NOMO-1 treated with DMSO at 0.1 percent for 48 hours (cell line): ENCODE measurements at regions not wholly inside any gene's neighbourhood (a gene's known extent, or its start where the extent isn't known, plus 50 kb on each side); places are given as distances from the start of the nearest gene placed in this dataset.
A peak's percentile ranks its signal among the peaks of the same experiment; 100 is the strongest.
"Not testable (repeated sequence)": the region's sequence is repeated elsewhere in the genome, so short reads cannot be mapped to it uniquely, and the experiment has no call there.

Source experiments
- DNase-seq: peaks from one replicate; lab custom pipeline; 2025; ENCODE audit not compliant: unreplicated experiment; lab: John Stamatoyannopoulos, UW

DNA sequence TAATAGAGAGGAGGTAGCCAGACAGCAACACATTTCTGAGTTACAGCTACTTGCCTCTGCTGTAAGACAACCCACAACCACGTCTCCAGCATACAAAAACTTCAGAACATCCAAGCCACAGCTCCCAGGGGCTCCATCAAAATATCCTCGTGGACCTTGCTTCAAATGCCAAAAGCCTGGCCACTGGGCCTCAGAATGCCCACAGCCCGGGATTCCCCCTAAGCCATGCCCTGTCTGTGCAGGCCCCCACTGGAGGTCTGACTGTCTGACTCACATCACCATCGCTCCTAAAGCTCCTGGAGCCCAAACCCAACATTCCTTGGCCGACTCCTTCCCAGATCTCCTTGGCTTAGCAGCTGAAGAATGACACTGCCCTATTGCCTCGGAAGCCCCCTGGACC, 186.6 kb upstream of the MAGEB16 start:
- DNase-seq: not testable (repeated sequence)

DNA sequence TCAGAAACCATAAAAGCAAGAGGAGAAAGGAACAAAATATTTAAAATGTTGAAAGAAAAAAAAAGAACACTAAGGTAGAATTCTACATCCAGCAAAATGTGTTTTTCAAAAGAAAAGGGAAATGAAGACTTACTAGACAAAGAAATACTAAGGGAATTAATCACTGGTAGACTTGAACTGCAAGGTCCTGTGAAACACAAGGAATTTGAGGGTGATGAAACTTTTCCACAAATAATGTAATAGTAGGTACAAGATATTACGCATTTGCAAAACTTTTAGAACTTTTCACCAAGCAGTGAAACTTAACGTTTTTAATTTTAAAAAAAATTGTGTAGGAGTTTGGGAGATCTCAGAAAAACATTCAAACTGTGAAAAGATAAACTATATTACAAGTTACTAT, 180.3 kb upstream of the MAGEB16 start:
- DNase-seq: no peak

DNA sequence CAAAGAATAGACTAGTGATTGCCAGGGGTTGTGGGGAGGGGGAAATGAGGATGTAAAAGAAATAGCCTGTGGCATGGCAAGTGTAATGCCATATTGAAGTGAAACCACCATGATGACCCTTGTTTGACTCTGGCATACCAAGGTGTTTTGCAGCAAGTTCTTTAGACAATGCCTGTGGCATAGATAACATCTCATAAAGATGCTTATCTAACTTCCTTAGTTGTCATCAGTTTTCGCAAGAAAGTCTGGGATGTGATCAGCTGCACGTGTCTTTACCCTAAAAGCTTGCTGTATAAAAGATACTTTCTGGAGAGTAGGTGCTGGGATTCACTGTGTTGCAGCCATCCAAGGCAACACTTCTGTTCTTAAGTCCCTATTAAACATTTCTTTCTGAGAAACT, 176.1 kb upstream of the MAGEB16 start:
- DNase-seq: no peak

DNA sequence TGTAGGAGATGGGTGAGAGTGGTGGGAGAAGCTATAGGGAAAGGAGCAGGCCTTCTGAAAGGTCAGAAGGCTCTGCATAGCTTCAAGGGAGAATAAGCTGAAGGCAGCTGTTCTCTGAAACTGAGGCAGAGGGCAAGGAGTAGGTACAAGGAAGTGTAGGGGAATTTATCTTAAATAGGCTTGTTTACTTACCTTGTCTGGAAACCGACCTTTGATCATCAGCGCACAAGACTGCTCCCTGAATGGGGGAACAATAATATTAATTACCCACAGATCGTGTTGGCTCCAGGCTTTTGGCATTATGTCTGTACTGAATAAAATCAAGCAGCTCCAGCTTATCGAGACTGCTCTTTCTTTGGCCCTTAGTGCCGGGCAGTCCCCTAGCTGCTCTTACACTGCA, 175.5 kb upstream of the MAGEB16 start:
- DNase-seq: no peak

DNA sequence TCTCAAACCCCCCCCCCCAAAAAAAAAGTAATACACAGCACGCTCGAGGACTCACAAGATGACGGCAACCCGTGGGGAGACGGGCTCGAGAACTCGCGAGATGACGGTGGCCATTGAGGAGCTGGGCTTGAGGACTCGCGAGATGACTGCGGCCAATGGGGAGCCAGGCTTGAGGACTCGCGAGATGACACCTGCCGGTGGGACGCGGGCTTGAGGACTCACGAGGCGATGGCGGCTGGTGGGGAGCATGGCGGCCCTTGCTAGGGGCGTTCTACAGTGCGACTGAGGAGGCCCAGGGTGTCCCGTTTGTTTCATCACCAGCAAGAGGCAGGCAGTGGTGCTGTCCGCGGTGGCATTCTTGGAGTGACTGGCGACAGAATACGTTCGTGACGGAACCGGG, 172.4 kb upstream of the MAGEB16 start:
- no peak for DNase-seq

DNA sequence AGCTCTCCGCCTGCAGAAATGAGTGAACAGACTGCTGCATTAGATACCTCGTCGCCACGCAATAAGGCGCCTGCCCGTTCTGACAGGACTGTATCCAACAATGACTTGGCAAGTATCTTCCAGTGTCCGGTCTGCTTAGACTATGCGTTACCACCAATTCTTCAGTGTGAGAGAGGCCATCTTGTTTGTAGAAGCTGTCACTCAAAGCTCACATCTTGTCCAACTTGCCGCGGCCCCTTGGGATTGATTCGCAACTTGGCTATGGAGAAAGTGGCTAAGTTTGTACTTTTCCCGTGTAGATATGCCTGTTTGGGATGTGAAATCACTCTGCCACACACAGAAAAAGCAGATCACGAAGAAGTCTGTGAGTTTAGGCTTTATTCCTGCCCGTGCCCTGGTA, 172.0 kb upstream of the MAGEB16 start:
- no peak for DNase-seq

DNA sequence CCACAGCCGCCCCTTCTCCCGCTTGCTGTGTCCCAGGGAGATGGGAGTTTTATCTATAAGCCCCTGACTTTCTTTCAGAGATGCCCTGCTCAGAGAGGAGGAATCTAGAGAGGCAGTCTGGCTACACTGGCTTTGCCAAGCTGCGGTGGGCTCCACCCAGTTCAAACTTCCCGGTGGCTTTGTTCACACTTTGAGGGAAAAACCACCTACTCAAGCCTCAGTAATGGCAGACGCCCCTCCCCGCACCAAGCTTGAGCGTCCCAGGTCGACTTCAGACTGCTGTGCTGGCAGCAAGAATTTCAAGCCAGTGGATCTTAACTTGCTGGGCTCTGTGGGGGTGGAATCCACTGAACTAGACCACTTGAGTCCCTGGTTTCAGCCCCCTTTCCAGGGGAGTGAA, 162.2 kb upstream of the MAGEB16 start:
- not testable (repeated sequence) for DNase-seq

DNA sequence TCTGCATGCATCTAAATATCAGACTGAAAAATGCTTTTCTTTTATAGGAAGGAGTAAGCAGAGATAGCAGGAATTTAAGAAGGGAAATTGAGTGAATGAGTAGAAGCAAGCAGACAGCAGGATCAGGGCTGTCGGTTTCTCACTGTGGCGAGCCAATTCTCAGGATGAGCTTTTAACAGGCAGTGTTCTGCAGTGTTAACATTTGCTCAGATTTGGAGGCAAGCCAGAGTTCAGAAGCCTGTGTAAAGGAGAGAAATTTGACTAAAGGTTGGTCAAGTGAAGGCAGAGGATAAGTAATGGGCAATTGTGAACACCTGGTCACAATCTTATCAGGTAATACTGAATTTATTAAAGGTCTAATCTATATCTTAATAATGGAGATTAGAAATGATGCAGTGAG, 133.3 kb upstream of the MAGEB16 start:
- no peak for DNase-seq

DNA sequence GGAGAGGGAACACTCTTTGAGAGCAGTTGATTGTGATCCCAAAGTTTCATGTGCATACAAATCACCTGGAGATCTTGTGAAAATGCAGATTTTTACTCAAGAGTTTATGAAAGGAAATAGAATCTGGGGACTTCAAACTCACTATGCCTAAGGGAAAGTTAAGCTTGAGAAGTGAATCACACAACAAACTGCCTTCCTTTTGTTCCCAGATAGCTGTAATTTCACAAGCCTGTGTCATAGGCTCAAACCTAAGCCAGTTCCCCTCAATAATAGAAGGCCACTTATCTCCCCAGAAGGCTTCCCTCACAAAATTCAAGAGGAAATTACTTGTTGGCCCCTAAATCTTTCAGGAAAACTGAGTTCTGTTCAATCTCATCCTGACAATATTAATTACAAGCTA, 132.8 kb upstream of the MAGEB16 start:
- no peak for DNase-seq

DNA sequence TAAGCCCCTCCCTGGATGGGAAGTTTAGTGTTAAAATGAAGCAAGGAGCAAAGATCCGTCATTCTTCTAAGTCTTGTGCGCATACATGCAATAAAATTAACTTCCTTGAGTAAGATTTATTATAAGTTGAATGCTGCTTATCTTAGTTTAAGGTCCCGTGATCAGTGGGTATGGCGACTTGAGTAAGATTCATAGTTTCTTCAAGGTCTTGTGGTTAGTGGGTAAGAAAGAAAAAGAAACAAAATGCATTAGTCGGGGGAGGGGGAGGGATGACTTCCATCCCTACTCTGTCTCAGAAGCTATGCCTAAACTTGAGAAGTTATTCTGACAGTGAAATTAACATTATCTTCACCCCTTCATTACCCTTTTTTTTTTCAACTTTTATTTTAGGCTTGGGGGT, 127.3 kb upstream of the MAGEB16 start:
- no peak for DNase-seq

DNA sequence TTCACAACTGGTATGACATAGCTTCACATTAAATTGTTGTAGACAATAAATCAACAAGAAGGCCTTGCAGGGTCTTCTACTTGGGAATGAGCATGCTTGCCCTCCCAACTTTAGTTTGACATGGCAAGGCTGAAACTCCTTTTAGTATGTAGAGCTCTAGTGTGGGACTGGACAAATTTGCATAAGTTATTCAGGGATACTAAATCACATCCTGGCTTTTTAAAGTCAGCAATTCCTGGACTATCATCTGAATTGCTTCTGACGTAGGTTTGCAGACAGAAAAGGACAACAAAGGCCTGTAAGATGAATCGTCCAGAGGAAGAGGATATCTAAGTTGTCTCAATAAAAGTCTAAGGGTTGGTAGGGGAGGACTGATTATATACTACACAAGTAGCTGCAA, 123.0 kb upstream of the MAGEB16 start:
- DNase-seq: no peak

DNA sequence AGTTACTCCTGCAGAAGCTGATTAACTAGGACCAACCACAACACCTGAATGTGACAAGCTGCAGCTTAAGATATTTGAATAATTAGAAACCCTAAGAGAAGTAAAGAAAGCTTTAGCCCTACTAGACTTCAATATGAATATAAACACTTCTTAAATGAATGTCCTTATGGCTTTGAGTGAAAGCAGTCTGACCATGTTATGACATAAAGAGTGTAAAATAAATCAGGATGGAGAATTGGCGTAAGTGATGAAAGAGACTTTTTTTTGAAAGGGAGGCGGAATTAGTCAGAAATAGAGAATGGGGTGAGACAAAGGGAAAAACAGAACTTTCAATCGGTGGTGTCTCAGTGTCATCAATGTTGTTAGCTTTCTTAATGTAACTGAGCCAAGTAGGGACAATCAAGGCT, 117.2 kb upstream of the MAGEB16 start:
- no peak for DNase-seq

DNA sequence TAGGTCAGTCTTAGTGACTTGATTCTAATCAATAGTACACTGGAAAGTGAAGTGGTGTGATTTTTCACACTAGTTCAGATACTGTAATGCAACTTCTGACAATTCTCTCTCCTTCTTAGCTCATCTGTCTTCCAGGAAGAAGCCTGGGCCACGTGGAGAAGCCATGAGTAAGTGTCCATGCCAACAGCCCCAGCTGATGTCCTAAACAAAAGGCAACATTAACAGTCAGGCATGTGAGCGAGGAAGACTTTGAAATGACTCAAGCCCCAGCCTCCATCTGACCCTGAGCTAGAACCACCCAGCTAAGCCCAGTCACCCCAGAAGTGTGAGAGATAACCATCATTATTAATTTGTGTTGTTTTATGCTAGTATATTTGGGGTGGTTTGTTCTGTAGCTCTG, 115.7 kb upstream of the MAGEB16 start:
- DNase-seq: no peak

DNA sequence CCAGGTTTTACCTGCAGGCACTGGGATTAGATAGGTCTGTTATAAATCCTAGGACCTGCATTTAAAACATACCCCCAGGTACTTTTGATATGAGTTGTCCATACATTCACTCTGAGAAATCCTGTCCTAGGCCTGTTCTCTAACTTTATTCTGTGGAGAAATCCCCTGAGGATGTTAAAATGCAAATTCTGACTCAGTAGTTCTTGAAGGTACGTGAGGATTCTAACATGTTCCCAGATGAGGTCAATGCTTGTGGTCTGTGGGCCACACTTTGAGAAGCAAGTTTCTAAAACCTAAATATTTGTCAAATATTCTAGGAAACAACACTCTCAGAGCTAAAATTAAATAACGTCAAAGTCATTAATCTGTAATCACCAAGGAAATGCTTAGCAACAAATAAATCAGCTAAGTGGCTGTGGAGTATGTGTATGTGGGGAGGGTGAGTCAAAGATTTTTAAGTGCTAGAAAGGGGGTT, 101.3 kb upstream of the MAGEB16 start:
- no peak for DNase-seq

DNA sequence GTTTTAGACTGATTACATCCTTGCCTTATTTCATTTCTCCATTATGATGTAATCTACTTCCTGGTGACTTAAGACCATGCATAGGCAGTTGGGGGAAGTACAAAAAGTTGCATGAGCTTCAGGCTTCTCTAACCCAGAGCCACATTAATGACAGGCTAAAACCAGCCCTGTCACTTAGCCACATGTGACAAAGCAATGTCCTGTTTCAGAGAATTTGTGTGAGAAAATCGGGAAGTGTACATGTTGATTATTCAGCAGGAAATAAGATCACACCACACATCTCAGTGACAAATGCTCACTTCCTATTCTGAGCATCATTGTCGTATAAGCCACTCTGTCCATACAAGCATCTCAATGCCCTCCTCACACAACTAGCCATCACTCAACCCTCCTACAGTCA, 98.5 kb upstream of the MAGEB16 start:
- peak; percentile 91 for DNase-seq

DNA sequence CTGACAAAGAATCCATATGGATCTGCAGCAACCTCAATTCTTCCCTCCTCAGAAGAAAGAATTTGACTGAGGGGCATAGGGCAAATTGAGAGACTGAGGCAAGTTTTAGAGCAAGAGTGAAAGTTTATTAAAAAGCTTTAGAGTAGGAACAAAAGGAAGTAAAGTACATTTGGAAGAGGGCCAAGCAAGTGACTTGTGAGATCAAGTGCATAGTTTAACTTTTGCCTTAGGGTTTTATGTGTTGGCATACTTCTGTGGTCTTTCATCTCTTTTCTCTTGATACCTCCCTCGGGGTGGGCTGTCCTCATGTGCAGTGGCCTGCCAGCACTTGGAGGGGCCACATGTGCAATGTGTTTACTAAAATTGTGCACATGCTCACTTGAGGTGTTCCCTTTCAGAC, 98.0 kb upstream of the MAGEB16 start:
- DNase-seq: no peak

DNA sequence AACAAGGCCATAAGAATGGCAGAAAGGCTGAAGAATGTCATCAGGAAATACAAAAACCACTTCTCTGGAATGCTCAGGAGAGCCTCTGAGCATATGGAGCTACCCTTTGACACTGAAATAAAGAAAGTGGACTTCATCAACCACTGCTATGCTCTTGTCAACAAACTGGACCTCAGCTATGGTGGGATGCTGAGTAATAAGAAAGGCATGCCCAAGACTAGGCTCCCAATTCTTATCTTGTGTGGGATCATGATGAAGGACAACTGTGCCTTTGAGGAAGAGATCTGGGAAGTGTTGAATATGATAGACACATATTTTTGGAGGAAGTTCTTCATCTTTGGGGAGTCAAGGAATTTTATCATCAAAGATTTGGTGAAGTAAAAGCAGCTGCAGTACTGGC, 86.9 kb upstream of the MAGEB16 start:
- no peak for DNase-seq

DNA sequence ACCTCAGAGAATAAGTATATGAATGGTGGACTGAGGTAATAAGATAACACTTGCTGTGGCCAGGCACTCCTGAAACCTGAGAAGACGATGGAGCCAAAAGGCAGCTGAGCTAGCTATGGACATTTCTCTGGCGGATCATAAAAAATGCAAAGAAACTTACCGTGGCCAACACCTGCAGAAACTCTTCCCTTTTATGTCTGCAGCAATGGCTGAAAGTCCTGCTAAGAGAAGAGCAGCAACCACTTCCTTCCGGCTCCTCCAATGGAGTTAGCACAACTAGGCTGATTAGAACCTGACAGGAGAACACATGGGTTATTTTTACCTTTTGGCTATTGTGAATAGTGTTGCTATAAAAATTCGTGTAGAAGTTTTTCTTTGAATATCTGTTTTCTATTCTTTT, 76.0 kb upstream of the MAGEB16 start:
- DNase-seq: no peak

DNA sequence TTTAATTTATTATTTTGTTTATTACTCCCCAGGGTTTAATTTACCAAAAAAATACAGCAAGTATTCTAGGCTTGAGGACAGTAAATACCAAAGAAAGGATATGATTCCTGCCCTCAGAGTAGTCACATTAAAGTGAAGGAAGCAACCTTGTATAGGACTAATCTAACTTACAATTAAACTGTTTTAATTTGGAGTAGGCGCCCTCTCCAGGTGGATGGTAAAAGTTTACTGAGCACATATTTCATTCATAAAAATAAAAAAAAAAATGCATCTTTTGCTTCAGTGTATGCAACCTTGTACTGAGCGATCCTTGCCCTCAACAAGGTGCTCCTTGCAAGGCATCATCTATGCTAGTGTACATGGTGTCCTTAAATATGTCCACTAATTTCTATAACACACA, 72.0 kb upstream of the MAGEB16 start:
- peak; percentile 26 for DNase-seq

DNA sequence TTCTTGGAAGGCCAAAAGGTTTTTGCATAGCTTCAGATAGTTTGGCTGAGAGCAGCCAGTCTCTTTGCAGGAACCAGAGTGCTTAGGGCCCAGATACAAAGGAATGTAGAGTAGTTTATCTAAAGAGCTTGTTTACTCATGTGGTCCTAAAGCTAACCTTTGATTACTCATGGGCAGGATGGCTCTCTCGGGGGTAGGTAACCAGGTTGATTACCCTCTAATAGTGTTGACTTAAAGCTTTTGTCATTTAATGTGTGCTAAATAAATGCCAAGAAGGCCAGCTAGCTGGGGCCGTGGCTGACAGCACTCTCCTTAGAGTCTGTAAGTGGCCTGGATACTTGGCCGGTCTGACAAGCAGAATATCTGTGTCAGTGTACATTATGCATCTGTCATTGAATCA, 69.7 kb upstream of the MAGEB16 start:
- no peak for DNase-seq

DNA sequence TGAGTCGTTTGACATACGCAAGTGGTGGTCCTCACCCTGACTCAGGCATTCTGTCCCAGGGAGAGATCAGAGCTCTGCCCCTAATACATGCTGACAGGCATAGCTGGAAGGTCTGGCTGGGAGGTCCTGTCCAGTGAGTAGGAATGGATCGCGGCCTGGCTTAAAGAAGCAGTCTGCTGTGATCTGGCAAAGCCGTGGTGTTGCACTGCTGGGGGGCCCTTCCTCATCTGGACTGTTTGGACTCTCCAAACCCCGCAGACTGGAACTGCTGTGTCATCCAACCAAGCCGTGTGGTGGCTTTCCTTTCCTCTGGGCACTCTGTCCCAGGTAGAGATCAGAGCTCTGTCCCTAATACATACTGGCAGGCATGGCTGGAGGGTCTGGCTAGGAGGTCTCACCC, 64.3 kb upstream of the MAGEB16 start:
- no peak for DNase-seq

DNA sequence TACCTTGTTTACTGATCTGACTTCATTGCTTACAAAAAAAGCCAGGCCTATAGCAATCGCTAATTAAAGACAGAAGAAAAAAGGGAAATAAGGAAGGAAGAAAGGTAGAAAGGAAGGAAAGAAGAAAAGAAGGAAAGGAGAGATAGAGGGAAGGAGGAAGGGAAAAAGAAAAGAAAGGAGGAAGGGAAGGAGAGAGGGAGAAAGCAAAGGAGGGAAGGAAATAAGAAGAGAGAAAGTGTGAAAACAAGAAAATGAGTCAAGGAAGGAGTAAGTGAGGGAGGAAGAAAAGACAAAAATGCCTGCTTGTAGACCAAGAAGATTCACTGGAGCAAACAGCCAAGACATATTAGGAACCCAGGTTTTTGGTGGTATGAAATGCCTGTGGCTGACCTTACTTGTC, 57.0 kb upstream of the MAGEB16 start:
- no peak for DNase-seq

DNA sequence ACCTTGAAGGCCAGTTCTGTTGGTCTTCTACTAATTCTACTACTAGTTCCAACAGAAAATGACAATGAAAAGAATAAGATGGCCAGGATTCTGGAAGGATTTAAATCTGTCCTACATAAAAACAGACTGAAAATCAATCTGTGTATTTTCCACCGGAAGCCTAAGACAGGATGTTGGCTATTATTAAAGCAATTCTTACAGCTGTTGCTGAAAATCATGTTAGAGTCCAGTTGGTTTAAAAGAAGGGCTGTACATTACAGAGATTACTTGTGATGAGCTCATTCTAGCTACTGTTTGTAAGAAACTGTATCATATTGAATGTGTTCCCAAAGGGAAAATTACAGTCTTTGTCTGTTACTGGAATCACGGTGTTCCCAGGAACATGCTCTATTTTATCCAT, 54.8 kb upstream of the MAGEB16 start:
- no peak for DNase-seq
